Epithelial cell of proximal tubule (primary cell): ENCODE measurements at regions not wholly inside any gene's neighbourhood (a gene's known extent, or its start where the extent isn't known, plus 50 kb on each side); places are given as distances from the start of the nearest gene placed in this dataset.

Experiments used
- DNase-seq: peaks from one replicate; pipeline ENCODE4 v3.0.0-alpha.2; 2011; ENCODE audit warnings: low read depth
- H3K4me3 ChIP-seq: 2 replicates; pipeline ENCODE4 v1.5.1; 2011; ENCODE audit warnings: low read depth, mild to moderate bottlenecking, low read length
- CTCF ChIP-seq: conservative IDR thresholded peaks from 2 replicates; pipeline ENCODE4 v1.5.1; 2012; ENCODE audit warnings: low read depth, mild to moderate bottlenecking, low read length

GRCh38 chr13:59176775-59177174 lies 987.0 kb downstream of the DIAPH3 start:
- H3K4me3 ChIP-seq = no peak overlapping the region
- DNase-seq = no peak
- no peak for TF ChIP-seq CTCF

GRCh38 chr13:59178344-59178743 lies 985.4 kb downstream of the DIAPH3 start:
- DNase-seq = no peak
- peak; percentile 39 for TF ChIP-seq CTCF
- no peak overlapping the region for H3K4me3 ChIP-seq

GRCh38 chr13:59182241-59182640 lies 981.5 kb downstream of the DIAPH3 start:
- no peak for DNase-seq
- TF ChIP-seq CTCF = no peak
- H3K4me3 ChIP-seq = no peak overlapping the region

- TF ChIP-seq CTCF = no peak
- no peak for DNase-seq
- H3K4me3 ChIP-seq = no peak overlapping the region
These were observed 966.3 kb downstream of the DIAPH3 start for GRCh38 chr13:59197397-59197796.

GRCh38 chr13:59201841-59202240 lies 961.9 kb downstream of the DIAPH3 start:
- H3K4me3 ChIP-seq = no peak overlapping the region
- no peak for TF ChIP-seq CTCF
- no peak for DNase-seq

- DNase-seq = no peak
- TF ChIP-seq CTCF = no peak
- H3K4me3 ChIP-seq = no peak overlapping the region
These were observed 959.9 kb downstream of the DIAPH3 start for GRCh38 chr13:59203855-59204254.

GRCh38 chr13:59205501-59205900 lies 958.2 kb downstream of the DIAPH3 start:
- no peak for TF ChIP-seq CTCF
- no peak overlapping the region for H3K4me3 ChIP-seq
- no peak for DNase-seq
